22Rv1 (cell line): ENCODE measurements at regions not wholly inside any gene's neighbourhood (a gene's known extent, or its start where the extent isn't known, plus 50 kb on each side); places are given as distances from the start of the nearest gene placed in this dataset.

Experiments
- CTCF ChIP-seq: fragments of 450-650 bp; IDR thresholded peaks from 2 replicates; pipeline ENCODE4 v1.5.1; 2017; ENCODE audit warnings: mild to moderate bottlenecking
- ZFX ChIP-seq: fragments of 450-650 bp; IDR thresholded peaks from 2 replicates; pipeline ENCODE4 v1.6.1; 2017; ENCODE audit warnings: antibody characterized with exemption, borderline replicate concordance

- TF ChIP-seq CTCF (no peak), ZFX (no peak)
These were observed 1221.6 kb upstream of the NRXN1 start for GRCh38 chr2:52253416-52253980.
